A204.1 (cell line): ENCODE measurements at regions not wholly inside any gene's neighbourhood (a gene's known extent, or its start where the extent isn't known, plus 50 kb on each side); places are given as distances from the start of the nearest gene placed in this dataset.

Experiments
- FAIRE-seq: peaks from 2 replicates; lab custom pipeline; 2012; peaks lifted over from hg19 to GRCh38; lab: Jason Lieb, UNC

DNA sequence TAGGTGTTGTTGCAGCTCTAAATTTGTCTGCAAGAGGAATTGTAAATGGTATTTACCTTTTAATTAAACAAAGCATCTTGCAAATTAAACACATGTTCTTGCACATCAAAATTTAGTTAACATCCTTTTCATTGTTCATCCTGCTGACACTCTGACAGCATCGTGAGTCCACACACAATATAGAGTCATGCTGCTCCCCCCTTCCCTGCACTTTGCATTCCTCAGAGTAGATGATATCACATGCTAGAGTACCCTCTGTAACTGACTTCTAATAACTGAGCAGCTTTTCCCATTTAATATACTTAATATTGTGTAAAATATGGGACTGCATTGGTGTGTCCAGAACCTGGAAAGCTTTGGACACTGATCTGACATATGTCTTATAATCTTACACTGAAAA is 138.8 kb upstream of the DPYD start:
- FAIRE-seq: no peak

DNA sequence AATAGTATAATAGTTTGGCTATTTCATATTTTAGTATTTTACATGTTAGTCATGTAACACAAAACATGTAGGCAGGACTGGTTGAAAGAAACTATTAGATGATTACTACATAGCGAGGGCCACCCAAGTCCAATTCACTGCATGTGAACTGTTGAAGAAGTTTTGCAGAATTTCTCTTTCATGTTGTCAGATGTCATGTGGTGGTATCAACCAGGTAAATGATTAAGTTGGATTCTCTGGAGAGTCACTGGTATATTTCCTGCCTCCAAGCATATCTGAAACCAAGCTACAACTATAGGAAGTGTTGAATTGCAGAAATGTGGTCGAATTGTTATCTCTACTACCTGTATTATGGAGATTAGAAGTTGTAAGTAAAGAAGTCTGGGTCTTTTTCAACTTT is 137.8 kb upstream of the DPYD start:
- no peak for FAIRE-seq

DNA sequence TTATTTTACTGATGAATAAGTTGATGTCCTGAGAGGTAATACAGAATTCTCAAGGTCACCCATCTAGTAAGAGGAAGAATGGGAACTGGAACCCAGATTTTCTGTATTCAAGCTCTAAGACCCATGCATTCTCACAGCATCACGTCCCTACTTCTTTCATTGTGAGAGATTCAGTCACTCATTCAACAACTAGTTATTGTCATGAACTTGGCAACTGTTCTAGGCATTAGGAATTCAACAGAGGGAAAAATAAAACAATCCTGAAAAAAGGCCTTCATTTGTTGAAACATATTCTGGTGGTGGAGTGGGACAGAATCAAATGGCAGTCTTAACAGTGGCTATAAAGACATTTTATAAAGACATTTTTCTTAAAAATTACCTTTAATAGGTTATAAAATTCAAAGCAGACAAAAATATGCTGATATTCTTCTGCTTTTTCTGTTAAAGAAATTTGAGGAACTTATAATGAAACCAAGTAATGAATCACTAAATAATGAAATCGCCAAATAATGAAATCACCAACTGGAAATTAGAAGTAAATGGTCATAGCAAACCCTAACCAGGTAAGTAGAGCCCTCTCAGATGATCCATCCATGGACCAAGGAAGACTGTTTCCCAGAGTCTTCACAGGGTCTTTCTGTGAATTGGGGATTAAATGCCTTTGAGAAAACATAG is 136.5 kb upstream of the DPYD start:
- FAIRE-seq: no peak

DNA sequence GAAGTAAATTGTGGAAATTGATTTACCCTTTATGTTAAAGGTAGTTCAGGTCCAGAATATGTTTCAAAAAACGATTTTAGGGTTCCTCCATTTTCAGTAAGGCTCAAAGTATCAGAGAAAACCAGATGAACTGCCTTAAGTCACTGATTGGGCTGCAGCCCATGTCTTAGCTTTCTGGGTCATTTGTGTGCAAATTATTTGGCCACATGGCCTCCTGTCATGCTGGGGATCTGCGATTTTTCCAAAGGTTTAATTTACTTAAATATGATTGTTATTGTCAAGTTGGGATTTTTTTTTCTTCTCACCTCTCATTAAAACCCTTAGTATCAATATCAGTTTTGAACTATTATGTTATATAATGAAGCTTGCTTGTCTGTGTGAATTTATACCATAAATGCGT is 135.9 kb upstream of the DPYD start:
- no peak for FAIRE-seq

DNA sequence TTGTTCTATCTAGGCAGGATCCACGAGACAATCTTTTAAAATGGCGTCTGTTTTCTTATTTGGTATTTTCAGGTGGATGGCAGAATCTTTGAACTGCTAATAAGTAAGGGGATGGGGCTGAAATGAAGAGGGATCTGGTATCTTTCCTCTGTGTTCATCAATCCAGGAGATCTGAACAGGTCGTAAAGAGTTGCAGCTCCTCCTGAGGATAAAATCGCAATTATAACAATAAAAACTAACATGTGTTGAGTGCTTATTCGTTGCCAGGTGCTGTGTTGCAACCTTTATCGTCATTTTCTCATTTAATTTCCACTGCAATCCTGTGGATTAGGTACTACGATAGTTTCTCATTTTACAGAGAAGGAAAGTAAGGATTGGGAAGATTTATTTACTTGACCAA is 134.6 kb upstream of the DPYD start:
- FAIRE-seq: no peak

DNA sequence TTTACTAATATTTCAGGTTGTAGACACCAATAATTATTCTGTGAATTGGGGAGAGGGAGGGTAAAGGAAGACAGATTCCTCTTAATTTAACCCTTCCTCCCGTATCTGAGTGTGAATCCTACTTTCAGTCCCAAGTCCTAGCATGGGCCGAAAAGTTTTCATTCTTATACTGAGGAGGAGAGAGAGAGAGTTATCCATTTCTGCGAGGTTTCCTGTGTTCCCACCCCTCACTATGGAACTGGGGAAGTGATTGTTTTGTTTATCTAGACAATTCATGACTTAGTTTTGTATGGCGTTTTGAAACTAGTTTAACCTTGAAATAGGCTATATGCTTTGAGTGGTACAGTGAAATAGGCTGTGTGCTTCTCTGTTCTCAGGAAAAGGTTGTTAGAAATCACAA is 134.0 kb upstream of the DPYD start:
- no peak for FAIRE-seq

DNA sequence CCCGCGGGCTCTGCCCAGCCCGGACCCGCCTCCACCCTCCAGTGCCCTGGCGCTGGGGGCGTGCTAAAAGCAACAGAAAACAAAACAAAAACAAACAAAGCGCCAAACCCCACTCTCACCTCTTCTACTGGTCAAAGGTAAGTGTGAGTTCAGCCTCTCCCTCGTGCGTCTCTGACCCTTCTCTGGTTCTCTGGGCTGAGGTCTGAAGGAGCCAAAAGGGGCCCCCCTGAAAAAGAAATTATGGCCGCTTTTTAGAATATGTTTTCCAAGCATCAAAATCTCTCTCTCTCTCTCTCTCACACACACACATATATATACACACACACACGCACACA is 133.5 kb upstream of the DPYD start:
- FAIRE-seq: no peak

DNA sequence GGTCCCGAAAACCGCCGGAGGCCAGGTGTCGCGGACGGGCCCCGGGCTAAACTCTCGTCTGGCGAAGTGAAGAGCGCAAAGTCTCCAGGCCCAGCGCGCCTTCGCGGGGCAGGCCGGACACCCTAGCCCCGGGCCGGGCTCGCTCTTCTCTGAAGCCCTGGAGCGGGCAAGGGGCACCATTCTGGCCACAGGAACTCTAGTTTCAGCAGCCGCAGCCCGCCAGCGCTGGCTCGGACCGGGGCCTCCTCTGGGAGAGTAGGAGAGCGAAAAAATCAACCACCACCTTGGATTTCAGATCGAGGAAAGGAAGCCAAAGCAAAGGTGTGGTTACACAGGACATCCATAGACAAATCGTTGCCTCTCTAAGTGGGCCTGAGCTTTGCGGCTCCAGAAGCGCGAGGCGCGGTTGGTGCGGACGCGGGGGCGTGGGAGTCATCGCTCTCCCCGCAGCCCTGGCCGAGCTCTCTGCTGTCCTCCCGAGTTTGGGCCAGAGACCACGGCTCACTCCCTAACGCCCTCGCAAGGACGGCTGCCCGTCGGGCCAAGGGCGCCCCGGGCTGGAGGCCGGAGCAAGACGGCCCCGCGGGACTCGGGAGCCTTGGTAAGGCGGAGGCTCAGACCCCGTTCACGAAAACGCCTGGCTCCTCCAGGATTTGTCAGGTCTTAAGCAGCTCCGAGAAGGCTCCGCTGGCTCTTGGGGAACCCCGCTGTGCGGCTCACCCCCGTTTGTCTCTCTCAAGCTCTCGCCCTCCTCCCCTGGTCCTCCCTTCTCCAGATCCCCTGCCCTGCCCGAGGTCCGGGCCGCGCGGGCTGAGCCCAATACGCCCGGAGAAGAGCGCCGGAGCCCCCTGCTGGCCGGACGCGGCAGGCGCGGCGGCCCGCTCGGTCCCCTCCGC is 132.9 kb upstream of the DPYD start:
- no peak for FAIRE-seq

DNA sequence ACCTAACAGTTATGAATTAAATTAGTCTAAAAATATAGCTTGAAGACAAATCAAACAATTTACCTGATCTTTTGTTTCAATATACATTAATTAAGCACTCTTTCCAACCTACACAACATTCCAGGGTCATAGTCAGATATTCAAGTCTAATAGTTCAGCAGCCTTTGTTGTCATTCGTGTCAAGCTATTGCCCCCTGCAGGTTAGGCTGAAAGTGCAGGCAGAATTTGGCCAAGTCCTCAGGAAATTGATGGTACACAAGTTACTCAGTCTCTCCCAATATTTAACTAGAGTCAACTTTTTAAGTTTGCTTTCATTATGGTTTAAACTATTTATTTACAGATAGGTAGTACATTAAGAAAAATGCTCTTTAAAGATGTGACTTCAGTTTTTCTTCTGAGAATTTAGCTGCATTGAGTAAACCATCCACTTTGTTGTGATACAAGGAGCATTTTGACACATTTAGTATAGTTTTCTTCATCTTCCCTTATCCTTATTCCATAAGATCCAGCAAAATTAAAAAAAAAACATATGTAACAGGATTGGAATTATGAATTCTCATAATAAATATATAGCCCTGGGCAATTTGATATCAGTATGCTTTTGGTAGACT is 130.3 kb upstream of the DPYD start:
- FAIRE-seq: peak; percentile 67

DNA sequence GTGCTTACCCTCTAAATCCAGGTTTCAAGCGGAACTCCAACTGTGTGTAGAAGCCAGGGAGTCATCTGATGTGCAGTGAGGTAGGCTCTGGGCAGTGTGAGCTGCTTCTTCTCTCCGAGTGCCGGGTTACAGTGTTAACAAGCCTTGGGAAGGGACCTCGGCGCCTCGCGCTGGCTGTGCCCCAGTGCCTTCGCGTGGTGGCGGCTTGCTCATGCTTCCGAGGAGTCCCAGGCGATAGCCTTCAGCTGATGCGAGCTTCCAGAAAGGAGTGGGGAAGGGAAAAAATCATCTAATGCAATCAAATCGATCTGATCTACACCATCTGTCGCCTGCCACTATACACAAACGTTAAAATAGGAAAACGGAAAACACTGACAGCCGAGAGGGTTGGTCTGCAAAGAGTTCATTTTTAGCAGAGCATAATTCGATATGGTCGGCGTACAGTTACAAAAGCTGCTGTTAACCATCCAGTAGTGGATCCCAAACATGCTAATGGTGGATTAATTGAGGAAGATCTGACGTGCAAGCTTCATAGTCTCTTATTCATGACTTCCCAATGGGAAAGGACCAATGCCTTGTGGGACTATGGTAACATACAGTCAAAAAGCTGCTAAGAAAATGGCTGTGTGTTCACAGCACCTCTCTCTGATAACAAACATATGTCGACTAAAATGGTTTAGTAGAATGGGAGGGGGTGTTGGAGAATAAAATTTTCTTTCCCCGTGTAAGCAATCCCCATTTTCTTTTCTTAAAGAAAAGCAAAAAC is 128.7 kb upstream of the DPYD start:
- FAIRE-seq: no peak

DNA sequence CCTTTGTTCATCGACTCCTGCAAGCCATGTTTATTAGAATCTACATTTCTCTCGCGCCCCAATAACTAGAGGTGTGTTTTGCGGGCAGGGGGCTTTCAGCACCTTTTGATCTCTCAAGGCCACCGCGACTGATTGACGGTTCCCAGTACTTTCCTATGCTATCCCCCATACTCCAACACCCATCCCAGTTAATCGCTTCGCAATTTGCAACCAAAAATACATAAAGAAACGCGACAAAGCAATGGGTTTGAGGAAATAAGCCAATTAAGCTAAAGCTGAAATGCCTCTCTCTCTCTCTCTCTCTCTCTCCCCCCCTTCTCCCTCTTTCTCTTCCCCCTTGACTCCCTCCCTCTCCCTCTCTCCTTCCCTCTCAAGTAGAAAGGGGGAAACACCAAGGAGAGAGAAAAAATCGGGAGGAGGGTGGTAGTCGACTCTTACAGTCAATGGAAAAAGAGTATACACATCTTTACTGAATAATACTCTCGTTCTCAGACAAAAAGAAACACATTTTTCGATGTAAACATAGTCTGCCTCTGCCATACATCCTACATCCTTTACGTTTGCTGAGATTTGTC is 128.0 kb upstream of the DPYD start:
- FAIRE-seq: no peak

DNA sequence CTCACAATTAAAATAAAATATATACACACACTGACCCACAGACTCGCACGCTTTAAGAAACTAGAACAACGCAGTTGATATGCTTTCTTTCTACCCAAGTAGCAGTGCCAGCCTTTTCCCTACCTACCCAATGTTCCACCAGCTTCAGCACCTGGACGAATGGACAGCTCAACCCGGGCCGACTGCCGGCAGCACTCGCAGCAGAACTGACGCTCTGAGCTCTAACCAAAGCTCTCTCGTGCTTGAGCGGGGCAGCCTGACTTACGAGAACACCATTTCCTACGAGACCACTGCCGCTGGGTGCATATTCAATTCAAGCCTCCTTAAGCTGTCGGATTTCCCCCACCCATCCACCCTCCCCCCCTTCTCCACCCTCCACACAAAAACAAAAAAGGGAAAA is 127.4 kb upstream of the DPYD start:
- FAIRE-seq: no peak

DNA sequence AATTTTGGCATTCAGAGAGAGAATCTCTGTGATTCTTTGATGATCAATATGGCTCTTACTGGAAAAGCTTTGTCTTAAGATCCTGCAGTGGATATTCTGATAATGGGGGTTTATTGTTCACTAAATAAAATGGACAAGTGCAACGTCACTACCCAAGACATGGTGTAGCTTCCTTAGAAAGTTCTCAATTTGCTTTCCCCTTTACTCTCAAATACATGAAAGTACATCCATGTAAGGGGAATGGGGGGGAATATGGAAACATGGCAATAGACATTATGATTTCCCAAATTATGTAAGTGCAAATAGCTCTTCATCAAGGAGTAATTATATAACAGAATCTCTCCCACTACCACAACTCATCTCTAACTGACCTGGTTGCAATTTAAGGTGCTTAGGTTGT is 126.3 kb upstream of the DPYD start:
- no peak for FAIRE-seq

DNA sequence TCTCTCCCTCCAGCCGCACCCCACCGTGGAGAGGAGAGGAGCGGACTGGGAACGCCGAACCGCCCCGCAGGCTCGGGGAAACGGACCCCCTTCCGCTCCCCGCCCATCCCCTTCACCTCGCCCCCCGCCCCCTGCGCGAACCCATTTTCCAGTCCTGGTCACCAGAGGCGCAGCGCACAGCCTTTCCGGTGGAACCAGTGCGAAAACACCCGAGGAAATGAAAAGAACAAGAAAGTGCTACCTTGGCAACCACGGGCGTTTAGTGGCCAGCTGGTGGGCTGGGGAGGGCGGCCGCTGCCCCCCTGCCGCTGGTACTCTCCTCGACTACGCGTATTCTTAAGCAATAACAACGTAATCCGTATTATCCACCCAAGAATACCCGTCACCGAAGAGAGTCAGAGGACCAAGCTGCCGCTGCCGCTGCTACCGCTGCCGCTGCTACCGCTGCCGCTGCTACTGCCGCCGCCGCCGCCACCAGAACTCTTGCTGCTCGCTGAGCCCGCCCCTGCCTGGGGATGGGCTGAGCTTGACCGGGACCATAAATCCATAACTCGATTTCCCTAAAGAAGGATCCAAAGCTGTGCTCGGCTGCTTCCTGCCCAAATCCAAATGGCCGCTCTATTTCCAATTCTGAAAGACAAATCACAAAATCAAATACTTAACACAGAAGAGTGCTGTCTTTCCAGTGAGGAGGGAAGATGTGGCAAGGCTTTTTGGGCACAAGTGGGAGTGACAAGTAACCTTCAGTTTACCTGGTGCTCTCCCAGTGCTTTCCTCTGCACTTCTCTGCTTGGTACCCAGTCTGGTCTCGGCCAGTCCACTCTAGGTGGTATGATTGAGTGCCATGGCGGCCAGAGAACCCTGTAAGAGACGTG is 125.2 kb upstream of the DPYD start:
- FAIRE-seq: no peak

DNA sequence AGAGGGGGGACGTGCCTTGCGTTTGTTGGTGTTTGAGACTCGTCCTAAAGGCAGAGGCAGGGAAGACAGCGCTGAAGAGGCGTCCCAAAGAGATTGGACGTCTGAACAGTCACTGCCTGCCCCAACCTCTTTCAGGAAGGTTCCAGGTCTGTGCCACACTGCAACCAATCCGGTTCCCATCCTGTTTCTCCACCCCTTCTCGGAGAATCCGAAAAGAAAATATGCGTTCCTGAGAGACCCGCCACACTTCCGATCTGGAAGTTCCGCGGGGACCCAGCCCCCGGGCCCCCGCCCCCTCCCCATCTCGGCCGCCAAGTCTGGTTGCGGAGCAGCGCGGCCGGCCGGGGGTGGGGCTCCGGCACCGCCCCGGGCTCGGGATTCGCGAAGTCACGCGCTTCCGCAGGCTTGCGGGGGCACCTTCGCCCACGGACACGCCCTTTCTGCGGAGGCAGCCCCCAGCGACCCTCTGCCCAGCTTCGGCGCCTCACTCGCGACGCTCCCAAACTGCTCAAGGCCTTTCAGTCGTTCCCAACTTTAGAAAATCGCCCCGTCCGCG is 124.5 kb upstream of the DPYD start:
- FAIRE-seq: no peak

DNA sequence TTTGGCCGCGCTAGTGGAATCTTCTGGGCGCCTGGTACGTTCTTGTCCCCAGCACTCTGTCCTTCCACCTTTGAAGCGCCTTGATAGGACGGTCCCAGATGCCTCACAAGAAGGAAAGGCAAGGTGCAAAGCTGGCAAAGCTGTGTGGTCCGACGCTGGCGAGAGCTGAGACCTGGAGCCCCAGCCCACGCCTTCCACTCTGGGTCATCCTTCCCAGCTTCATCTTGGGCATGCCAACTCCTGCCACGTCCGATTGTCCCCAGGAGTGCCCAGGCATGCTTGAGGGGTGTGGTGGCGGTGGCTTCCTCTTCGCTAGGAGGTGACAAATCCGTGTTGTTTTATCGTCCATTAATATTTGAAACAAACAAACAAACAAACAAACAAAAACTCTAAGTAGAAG is 123.9 kb upstream of the DPYD start:
- FAIRE-seq: no peak

DNA sequence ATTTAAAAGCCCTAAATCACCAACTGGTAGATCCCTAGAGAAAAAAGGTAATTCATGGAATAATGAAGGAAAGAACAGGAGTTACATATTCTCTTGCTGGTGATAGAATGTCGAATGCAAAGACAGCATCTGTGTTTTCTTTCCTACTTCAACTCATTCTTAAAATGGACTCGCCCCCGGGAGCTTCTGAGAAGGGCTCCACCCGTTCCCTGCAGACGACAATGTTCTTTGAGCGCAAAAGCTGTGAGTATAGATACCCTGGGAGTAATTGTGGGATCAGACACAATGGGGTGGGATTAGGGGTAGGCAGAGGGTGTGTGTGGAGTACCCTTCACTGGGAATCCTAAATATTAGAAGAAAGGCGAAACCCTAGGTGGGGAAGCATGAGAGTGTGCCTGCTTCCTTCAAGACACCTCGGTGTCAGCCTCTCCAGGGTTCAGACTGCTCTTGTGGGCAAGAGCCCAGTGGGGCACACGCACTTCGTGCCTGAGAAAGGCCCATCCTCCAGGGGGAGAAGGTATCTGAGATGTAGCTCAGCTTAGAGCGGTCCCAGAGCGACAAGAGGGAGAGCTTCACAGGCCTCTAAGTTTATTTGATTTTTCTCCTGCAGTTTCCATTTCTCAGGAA is 123.3 kb upstream of the DPYD start:
- FAIRE-seq: no peak

DNA sequence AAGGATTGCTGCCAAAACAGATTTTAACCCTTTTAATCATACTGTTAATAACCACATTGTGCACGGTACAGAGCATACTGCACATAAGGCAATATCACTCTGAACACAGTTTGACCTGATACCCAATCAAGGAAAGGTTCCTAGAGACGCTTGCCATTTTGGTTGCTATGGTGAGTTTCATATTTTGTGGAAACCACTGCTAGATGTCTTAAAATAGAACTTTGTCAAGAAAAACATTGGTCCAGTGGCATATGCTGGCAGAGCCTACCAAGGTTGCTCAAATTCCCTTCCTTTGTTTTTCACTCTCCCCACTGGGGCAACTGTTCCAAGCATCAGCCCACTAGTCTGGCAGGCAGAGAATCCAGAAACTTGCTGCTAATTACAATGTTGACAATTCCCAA is 114.8 kb upstream of the DPYD start:
- FAIRE-seq: no peak

DNA sequence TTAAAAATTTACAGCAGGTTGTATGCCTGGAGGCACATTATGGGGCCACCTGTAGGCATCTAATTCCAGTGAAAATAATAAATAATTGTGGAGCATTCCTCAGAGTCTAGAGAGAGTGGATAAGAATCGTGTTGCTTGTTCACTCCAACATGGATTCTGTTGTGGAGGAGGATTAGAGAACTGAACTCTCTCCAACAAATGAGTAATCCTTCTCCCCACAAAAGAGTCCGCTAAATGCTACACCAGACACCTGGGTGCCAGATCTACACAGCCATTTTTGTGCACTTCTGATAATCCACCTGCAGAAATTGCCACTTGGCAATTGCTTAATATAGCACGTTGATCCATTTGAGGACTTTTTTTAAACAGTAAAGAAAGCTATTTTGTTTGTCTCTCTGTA is 113.7 kb upstream of the DPYD start:
- no peak for FAIRE-seq

DNA sequence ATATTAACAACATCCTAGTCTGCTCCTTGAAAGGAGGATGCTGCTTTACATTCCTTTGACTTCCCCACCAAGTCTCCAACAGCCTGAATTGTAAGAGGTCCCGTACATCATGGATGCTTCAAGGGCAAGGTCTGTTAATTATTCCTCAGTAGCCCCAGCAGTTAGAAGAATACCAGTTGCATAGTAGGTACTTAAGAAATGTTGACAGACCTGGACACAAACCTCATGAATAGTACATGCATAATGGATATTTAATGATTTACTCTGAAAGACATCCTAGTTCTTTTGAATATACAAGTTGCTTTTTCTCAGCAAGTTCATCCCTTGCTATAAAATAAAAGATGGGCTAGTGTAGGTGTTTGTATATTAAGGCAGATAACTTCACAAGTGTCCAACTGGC is 112.1 kb upstream of the DPYD start:
- no peak for FAIRE-seq

DNA sequence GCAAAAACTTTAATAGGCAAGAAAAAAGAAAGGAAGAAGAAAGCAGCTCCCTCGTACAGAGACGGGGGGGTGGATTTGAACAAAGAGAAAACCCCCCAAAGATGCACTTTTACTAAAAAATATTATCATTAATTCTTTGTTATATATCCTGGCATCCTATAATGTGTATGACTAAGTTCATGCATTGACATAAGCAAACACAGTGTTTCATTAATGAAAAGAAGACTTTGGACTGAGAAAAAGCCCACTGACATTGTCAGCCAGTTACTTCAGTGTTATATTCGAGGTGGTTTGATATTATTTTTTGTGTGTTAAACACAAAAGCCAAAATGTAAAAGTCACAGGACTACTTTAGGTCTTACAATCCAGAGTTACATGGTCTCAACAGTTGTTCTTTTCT is 110.1 kb upstream of the DPYD start:
- FAIRE-seq: no peak
